GM21447 (cell line): ENCODE measurements at regions not wholly inside any gene's neighbourhood (a gene's known extent, or its start where the extent isn't known, plus 50 kb on each side); places are given as distances from the start of the nearest gene placed in this dataset.
"Not testable (repeated sequence)": the region's sequence is repeated elsewhere in the genome, so short reads cannot be mapped to it uniquely, and the experiment has no call there.

Experiments used
- ATAC-seq: cut with Tn5 transposase; IDR thresholded peaks from one replicate; pipeline ENCODE4 v1.9.1; 2021; ENCODE audit not compliant: unreplicated experiment

DNA sequence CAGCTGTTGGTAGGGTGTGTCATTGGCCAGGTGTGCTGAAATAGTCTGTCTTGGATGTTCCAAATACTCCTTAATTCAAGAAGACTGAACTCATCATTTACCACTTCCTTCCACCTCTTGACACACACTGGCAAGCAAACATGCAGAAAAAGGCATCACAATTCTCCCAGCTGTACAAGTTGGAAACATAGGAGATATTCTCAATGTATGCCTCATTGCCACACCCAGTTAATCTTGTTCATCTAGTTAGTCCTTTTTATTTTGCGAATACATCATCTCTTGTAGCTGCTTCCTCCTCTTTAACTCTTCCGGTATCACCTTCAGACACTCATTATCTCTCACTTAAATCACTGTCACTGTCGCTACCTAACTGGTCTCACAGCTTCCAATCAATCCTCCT is 75.1 kb upstream of the GOT2 start:
- ATAC-seq, result no peak

DNA sequence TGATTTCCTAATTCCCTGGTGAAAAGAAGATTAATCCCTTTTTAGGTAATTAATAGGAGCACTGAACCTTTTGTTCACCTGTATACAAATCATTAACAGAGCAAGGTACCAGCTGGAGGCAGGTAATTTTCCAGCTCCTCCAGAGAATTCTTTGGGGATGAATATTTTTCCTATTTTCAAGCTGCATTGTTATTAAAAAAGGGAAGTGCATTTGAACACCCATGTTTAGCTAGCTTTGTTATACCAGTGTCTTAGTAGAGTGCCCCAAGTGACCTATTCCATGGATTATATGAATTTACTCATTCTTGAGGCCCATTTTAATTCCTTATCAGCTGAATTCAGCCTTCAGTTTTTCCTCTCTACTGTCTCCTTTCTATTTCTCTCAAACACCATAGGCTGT is 73.2 kb upstream of the GOT2 start:
- no peak for ATAC-seq

DNA sequence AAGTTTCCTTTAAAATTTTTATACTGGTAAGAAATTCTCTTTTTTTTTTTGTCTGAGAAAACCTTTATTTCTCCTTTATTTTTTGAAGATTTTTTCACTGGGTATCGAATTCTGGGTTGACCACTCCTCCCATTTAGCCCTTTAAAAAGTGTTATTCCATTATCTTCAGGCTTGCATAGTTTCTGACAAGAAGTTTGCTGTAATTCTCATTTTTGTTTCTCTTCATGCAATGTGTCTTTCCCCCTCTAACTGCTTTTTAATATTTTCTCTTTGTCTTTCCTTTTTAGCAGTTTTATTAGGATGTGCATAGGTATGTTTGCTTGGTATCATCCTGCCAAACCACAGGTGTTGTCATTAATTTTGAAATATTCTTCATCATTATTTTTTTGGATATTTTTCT is 67.7 kb upstream of the GOT2 start:
- ATAC-seq, result no peak

DNA sequence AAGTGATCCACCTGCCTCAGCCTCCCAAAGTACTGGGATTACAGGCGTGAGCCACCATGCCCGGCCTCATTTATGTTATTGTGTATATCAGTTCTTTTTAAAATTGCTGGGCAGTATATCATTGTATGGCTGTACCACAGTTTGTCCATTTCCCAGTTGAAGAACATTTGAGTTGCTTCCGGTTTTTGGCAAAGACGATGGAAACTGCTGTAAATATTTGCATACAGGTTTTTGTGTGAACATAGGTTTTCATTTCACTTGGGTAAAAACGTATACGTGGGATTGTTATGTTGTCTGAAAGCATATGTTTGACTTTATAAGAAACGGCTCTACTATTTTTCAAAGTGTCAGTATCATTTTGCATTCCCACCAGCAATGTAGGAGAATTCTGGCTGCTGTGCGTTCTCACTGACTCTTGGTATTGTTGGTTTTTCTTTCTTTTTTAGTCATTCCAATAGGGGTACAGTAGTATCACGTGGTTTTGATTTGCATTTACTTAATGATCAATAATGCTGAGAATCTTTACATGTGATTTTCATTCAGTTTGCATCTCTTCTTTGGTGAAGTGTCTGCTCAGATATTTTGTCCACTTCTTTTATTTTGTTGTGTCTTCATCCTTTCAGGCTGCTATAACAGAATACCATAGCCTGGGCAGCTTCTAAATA is 63.2 kb upstream of the GOT2 start:
- ATAC-seq, result no peak

DNA sequence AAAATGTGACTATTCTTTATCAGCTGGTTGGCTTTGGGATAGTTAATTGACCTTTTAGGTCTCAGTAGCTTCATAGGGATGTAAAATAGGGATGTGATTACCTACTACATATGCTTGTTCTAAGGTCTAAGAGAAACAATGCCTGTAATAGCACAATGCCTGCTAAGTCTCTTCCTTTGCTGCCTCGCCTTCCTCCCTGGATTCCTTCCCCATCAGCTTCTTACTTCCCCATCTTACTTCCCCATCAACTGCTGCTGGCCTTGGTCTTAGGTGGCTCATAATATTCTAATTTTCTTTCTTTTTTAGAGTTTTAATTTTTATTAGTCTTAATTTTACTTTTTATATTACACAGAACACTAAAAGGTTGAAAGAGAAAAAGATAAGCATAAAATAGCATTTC is 59.2 kb upstream of the GOT2 start:
- no peak for ATAC-seq

DNA sequence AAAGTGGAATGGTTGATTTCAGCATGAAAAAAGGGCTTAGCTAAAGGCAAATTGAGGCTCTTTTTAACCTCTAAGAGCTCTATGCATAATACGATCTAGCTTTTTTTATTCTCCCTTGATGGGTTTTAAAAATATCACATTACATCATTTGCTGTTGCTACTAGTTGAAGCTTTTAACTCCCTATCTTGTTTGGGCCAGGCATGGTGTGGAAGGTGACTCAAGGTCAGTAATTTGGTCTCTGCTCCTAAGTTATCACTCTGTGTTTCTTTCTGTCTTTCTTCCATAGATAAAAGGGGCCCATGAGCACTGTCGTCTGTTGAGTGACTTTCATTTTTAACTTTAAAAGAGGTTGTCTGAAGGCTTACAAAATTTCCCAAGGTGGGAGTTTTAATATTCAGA is 58.1 kb upstream of the GOT2 start:
- no peak for ATAC-seq

DNA sequence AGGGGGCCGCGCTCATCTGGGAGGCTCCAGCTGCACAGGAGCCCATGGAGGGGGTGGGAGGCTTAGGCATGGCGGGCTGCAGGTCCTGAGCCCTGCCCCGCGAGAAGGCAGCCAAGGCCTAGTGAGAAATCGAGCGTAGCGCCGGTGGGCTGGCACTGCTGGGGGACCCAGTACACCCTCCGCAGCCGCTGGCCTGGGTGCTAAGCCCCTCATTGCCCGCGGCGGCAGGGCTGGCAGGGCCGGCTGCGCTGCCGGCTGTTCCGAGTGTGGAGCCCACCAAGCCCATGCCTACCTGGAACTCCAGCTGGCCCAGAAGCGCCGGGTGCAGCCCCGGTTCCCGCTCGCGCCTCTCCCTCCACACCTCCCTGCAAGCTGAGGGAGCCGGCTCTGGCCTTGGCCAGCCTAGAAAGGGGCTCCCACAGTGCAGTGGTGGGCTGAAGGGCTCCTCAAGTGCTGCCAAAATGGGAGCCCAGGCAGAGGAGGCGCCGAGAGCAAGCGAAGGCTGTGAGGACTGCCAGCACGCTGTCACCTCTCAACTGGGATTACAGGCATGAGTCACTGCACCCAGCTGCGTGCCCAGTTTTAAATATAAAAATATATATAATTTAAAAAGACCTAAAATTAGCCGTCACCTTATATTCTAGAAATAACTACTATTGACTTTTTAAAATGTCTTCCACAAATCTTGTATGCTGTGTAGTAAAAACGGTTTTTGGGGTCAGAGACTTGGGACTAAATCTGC is 56.9 kb upstream of the GOT2 start:
- not testable (repeated sequence) for ATAC-seq

DNA sequence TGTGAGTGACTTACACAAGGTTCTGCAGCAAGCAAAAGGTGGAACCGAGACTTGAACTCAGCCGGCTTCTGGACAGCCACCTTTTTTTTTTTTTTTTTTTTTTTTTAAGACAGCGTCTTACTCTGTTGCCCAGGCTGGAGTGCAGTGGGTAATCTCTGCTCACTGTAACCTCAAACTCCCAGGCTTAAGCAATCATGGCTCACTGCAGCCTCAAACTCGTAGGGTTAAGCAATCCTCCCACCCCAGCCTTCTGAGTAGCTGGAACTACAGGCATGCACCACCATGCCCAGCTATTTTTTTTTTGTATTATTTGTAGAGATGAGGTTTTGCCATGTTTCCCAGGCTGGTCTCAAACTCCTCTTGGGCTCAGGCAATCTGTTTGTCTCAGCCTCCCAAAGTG is 55.2 kb upstream of the GOT2 start:
- no peak for ATAC-seq
